Natural killer cell (primary cell): ENCODE measurements at regions not wholly inside any gene's neighbourhood (a gene's known extent, or its start where the extent isn't known, plus 50 kb on each side); places are given as distances from the start of the nearest gene placed in this dataset.

Experiments used
- ATAC-seq, 3 donors: fragments of 150-1000 bp in 2 of 3; fragments of 200-7000 bp in 1 of 3; cut with Tn5 transposase; 1 replicate in 1 of 3; 2 replicates in 2 of 3; pipeline ENCODE4 v1.10.0; 2021; ENCODE audit warnings: mild to moderate bottlenecking in 2 of 3, moderate library complexity in 2 of 3
- DNase-seq, 2 donors: peaks; one replicate each; pipeline versions ENCODE4 v3.0.0 to v3.0.0-alpha.2; 2013 to 2021; ENCODE audit warnings: mixed read lengths in 1 of 2
- H3K27ac ChIP-seq: one replicate; pipeline ENCODE4 v1.5.1; 2013; ENCODE audit warnings: mild to moderate bottlenecking, low read length
- H3K27me3 ChIP-seq: one replicate; pipeline ENCODE4 v1.6.1; 2013; ENCODE audit warnings: low read length; ENCODE audit not compliant: control insufficient read depth, insufficient read depth
- H3K36me3 ChIP-seq: one replicate; pipeline ENCODE4 v1.6.1; 2013; ENCODE audit warnings: low read length; ENCODE audit not compliant: control insufficient read depth, insufficient read depth
- H3K4me1 ChIP-seq: one replicate; pipeline ENCODE4 v1.6.1; 2013; ENCODE audit warnings: low read length; ENCODE audit not compliant: control insufficient read depth, insufficient read depth
- H3K4me3 ChIP-seq: one replicate; pipeline ENCODE4 v1.5.1; 2013; ENCODE audit warnings: low read length
- H3K9me3 ChIP-seq: one replicate; pipeline ENCODE4 v1.6.1; 2013; ENCODE audit warnings: low read length; ENCODE audit not compliant: control insufficient read depth, insufficient read depth
- H3K27ac Mint-ChIP-seq, 2 donors: one replicate each; pipeline ENCODE4 v1.8.0; 2022; ENCODE audit warnings: mild to moderate bottlenecking in 2 of 2, mixed read lengths in 2 of 2, moderate library complexity in 1 of 2
- H3K27me3 Mint-ChIP-seq, 2 donors: one replicate each; pipeline ENCODE4 v1.8.0; 2022; ENCODE audit warnings: low read depth in 2 of 2, mixed read lengths in 2 of 2
- H3K36me3 Mint-ChIP-seq: one replicate; pipeline ENCODE4 v1.8.0; 2022; ENCODE audit warnings: mixed read lengths
- H3K4me1 Mint-ChIP-seq, 2 donors: one replicate each; pipeline ENCODE4 v1.8.0; 2022; ENCODE audit warnings: mixed read lengths in 2 of 2
- H3K4me3 Mint-ChIP-seq: one replicate; pipeline ENCODE4 v1.8.0; 2022; ENCODE audit warnings: mild to moderate bottlenecking, moderate library complexity, mixed read lengths
- H3K9me3 Mint-ChIP-seq, 2 donors: one replicate each; pipeline ENCODE4 v1.8.0; 2022; ENCODE audit warnings: mixed read lengths in 2 of 2
- CTCF ChIP-seq: fragments of 200-600 bp; IDR thresholded peaks from one replicate; pipeline ENCODE4 v1.8.0; 2022; ENCODE audit warnings: antibody characterized with exemption
- WGBS: methylation state at CpG from one replicate; pipeline ENCODE4 v1.1.7; 2013; ENCODE audit warnings: missing lambda C conversion rate; ENCODE audit not compliant: insufficient coverage; 5-methylcytosine and 5-hydroxymethylcytosine counted together
- intact Hi-C: fragments of 100-400 bp; cut with micrococcal nuclease; formaldehyde crosslinking; loops from one replicate; pipeline ENCODE4 v1.14.2; 2022

DNA sequence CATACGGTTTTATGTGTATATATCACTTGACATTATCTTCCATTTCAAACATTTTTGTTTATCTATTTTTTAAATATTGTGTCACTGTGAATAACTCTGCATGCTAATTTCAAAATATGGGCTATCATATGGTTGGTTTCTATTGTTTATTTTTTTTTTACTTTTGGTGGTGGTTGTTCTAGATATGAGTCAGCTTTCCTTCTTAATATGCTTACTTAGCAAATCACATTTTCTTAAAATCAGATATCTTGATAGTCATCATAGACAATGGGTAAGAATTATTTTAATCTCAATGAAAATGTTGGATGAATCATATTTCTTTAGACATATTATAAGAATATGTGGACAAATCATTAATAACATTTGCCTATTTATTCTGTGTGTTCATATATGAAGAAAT, 881.5 kb downstream of the BRINP3 start:
- Mint-ChIP-seq H3K4me1 (no peaks in the 10 kb centered on the region), H3K4me3 (no peak overlapping the region), H3K27me3 (no peaks in the 10 kb centered on the region), H3K36me3 (no peaks in the 10 kb centered on the region), H3K27ac (no peak overlapping the region), H3K9me3 (peaks cover 5 to 9% of the 10 kb centered on the region in 2 donors)
- H3K4me1 ChIP-seq, result no peaks in the 10 kb centered on the region
- no peak for TF ChIP-seq CTCF
- DNase-seq (no peak), ATAC-seq (no peak)
- no peak overlapping the region for H3K27ac ChIP-seq
- H3K27me3 ChIP-seq, result no peaks in the 10 kb centered on the region
- H3K4me3 ChIP-seq, result no peak overlapping the region
- peaks cover 6% of the 10 kb centered on the region for H3K9me3 ChIP-seq
- WGBS, result no CpG with 5 or more reads among the region's 1 CpG
- H3K36me3 ChIP-seq, result no peaks in the 10 kb centered on the region
- intact Hi-C loops, result no loop called here

- no peaks in the 10 kb centered on the region for H3K27me3 Mint-ChIP-seq
- Histone ChIP-seq H3K36me3 (no peaks in the 10 kb centered on the region), H3K27me3 (no peaks in the 10 kb centered on the region), H3K9me3 (peaks cover 6% of the 10 kb centered on the region), H3K27ac (no peak overlapping the region), H3K4me1 (no peaks in the 10 kb centered on the region), H3K4me3 (no peak overlapping the region)
- peaks cover 5 to 9% of the 10 kb centered on the region in 2 donors for H3K9me3 Mint-ChIP-seq
- ATAC-seq, result no peak
- H3K36me3 Mint-ChIP-seq, result no peaks in the 10 kb centered on the region
- TF ChIP-seq CTCF, result no peak
- no peaks in the 10 kb centered on the region for H3K4me1 Mint-ChIP-seq
- intact Hi-C loops, result no loop called here
- WGBS, result 28% methylated on average over 2 of the region's 3 CpGs
- no peak overlapping the region for H3K4me3 Mint-ChIP-seq
- no peak for DNase-seq
- no peak overlapping the region for H3K27ac Mint-ChIP-seq
Measured at GRCh38 chr1:189597083-189597482, 880.6 kb downstream of the BRINP3 start.

DNA sequence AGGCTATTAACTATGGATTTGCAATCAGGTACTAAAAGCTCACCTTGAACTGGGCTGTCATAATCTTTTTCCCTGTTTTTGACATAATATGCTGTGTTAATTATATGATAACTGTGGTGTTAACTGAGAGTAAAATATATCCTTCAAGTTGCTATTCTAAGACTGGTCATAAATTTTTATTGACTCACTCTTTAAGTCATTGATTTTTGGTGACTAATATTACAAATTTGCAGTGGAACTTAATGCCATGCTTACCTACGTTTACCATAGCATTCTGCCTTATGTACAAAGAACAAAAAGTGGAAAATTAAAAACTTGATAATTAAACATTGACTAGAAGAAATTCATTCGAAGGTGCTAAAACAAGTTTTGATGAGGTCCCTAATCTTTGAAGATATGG, 872.4 kb downstream of the BRINP3 start:
- Histone ChIP-seq H3K4me3 (no peak overlapping the region), H3K36me3 (no peaks in the 10 kb centered on the region), H3K27ac (no peak overlapping the region), H3K4me1 (no peaks in the 10 kb centered on the region), H3K27me3 (no peaks in the 10 kb centered on the region), H3K9me3 (no peaks in the 10 kb centered on the region)
- H3K4me3 Mint-ChIP-seq, result no peak overlapping the region
- no peak for ATAC-seq
- no peaks in the 10 kb centered on the region for H3K36me3 Mint-ChIP-seq
- no peaks in the 10 kb centered on the region for H3K4me1 Mint-ChIP-seq
- no peaks in the 10 kb centered on the region for H3K27me3 Mint-ChIP-seq
- DNase-seq, result no peak
- H3K9me3 Mint-ChIP-seq, result no peaks in the 10 kb centered on the region
- intact Hi-C loops, result no loop called here
- TF ChIP-seq CTCF, result no peak
- H3K27ac Mint-ChIP-seq, result no peak overlapping the region
- no CpG with 5 or more reads among the region's 2 CpGs for WGBS

DNA sequence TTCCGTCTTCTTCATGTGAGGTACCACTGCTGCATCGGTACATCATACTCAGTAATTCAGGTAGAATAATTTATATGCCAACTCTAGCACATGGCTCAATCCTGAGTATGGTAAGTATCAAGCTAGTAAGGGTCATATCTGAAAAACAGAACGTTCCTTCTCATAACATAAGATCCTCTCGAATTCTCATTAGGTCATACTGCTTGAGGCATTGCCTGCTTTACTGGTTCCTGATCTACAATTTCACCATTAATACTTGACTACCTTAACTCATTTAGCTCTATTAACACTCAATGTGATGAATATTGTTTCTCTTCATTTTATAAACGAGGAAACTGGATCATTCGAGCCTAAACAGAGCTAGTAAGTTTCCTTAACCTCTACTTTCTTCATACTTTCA, 871.6 kb downstream of the BRINP3 start:
- 78% methylated on average over 6 of the region's 6 CpGs for WGBS
- no peaks in the 10 kb centered on the region for H3K27me3 Mint-ChIP-seq
- H3K9me3 ChIP-seq, result no peaks in the 10 kb centered on the region
- no peak overlapping the region for H3K27ac ChIP-seq
- no peaks in the 10 kb centered on the region for H3K36me3 ChIP-seq
- intact Hi-C loops, result no loop called here
- ATAC-seq, result no peak
- no peaks in the 10 kb centered on the region for H3K4me1 ChIP-seq
- TF ChIP-seq CTCF, result no peak
- peaks cover 0 to 1% of the 10 kb centered on the region in 2 donors for H3K9me3 Mint-ChIP-seq
- H3K36me3 Mint-ChIP-seq, result no peaks in the 10 kb centered on the region
- H3K27me3 ChIP-seq, result no peaks in the 10 kb centered on the region
- no peaks in the 10 kb centered on the region for H3K4me1 Mint-ChIP-seq
- DNase-seq, result no peak
- H3K4me3 Mint-ChIP-seq, result no peak overlapping the region
- no peak overlapping the region for H3K27ac Mint-ChIP-seq
- H3K4me3 ChIP-seq, result no peak overlapping the region
